Colonic mucosa (tissue), 4 donors: ENCODE measurements at regions not wholly inside any gene's neighbourhood (a gene's known extent, or its start where the extent isn't known, plus 50 kb on each side); places are given as distances from the start of the nearest gene placed in this dataset.
"Not testable (repeated sequence)": the region's sequence is repeated elsewhere in the genome, so short reads cannot be mapped to it uniquely, and the experiment has no call there.

ENCODE experiments used
- DNase-seq: peaks from one replicate; pipeline ENCODE4 v3.0.0-alpha.2; 2020
- H3K27ac ChIP-seq: fragments of 200-600 bp; one replicate; pipeline ENCODE4 v1.8.0; 2021
- H3K27me3 ChIP-seq: fragments of 200-600 bp; one replicate; pipeline ENCODE4 v1.8.0; 2021
- H3K36me3 ChIP-seq: fragments of 200-600 bp; one replicate; pipeline ENCODE4 v1.8.0; 2021
- H3K4me1 ChIP-seq: fragments of 200-600 bp; one replicate; pipeline ENCODE4 v1.8.0; 2021; ENCODE audit warnings: mild to moderate bottlenecking
- H3K4me3 ChIP-seq: fragments of 200-600 bp; one replicate; pipeline ENCODE4 v1.8.0; 2021
- H3K9ac ChIP-seq, 2 donors: one replicate each; pipeline ENCODE4 v1.7.0; 2013; ENCODE audit warnings: control low read depth in 2 of 2, low read depth in 2 of 2, low read length in 2 of 2
- H3K9me3 ChIP-seq: fragments of 200-600 bp; one replicate; pipeline ENCODE4 v1.8.0; 2021
- intact Hi-C: fragments of 100-400 bp; cut with DNase I; formaldehyde crosslinking; loops from one replicate; pipeline ENCODE4 v1.14.1; 2022
- TF ChIP-seq, protein P1 (sequence below): fragments of 200-600 bp; IDR thresholded peaks from one replicate; pipeline ENCODE4 v1.8.0; 2022; ENCODE audit warnings: antibody characterized with exemption, mild to moderate bottlenecking
- donor health status: healthy.
- donor health status: DM: no; HTN: no; CAD: no.
- donor health status: DM: no; HTN: no; CAD: no.

DNA sequence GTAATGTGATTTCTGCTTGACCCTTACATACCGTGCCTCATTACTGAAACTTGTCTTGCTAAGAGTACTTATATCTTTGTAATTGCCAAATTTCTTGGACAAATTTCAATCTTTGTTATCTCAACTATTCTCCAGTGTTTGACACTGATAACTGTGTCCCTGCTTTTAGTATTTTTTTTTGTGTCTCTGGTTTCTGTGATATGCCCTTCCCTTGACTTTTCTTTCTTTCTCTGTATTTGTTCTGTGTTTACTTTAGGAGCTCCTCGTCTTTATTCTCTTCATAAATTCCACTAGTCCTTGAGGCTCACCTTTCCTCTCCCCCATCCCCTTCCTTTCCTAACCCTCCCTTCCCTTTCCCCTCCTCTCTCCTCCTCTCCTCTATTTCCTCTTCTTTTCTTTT lies 123.7 kb upstream of the FBXL17 start:
- TF ChIP-seq, protein P1, sequence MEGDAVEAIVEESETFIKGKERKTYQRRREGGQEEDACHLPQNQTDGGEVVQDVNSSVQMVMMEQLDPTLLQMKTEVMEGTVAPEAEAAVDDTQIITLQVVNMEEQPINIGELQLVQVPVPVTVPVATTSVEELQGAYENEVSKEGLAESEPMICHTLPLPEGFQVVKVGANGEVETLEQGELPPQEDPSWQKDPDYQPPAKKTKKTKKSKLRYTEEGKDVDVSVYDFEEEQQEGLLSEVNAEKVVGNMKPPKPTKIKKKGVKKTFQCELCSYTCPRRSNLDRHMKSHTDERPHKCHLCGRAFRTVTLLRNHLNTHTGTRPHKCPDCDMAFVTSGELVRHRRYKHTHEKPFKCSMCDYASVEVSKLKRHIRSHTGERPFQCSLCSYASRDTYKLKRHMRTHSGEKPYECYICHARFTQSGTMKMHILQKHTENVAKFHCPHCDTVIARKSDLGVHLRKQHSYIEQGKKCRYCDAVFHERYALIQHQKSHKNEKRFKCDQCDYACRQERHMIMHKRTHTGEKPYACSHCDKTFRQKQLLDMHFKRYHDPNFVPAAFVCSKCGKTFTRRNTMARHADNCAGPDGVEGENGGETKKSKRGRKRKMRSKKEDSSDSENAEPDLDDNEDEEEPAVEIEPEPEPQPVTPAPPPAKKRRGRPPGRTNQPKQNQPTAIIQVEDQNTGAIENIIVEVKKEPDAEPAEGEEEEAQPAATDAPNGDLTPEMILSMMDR: no peak
- no peaks in the 10 kb centered on the region for H3K36me3 ChIP-seq
- no peak overlapping the region for H3K9ac ChIP-seq
- intact Hi-C loops: no loop called here
- no peak overlapping the region for H3K27ac ChIP-seq
- no peaks in the 10 kb centered on the region for H3K4me1 ChIP-seq
- no peaks in the 10 kb centered on the region for H3K27me3 ChIP-seq
- no peaks in the 10 kb centered on the region for H3K9me3 ChIP-seq
- no peak for DNase-seq
- no peak overlapping the region for H3K4me3 ChIP-seq

DNA sequence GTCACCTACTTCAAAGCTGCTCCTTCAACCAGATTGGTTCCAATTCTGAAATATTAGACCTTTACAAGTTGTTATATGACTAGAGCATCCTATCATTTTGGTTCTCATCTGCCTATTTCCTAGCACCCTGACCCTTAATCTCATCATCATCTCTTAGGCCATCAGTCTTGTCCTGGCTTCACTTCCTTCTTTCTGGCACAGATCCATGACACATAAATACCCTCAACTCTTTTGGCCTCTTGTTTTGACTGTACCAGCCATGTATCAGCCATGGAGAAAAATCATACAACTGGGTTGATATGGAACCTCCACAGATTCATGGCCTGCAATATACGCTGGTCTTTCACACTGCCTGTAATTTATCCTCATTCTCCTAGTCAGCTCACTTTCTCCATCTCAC lies 123.1 kb upstream of the FBXL17 start:
- Histone ChIP-seq H3K27me3 (no peaks in the 10 kb centered on the region), H3K9me3 (no peaks in the 10 kb centered on the region), H3K27ac (no peak overlapping the region), H3K4me3 (no peak overlapping the region), H3K4me1 (no peaks in the 10 kb centered on the region), H3K36me3 (no peaks in the 10 kb centered on the region), H3K9ac (no peak overlapping the region)
- no peak for DNase-seq
- intact Hi-C loops: no loop called here
- TF ChIP-seq, protein P1: no peak

DNA sequence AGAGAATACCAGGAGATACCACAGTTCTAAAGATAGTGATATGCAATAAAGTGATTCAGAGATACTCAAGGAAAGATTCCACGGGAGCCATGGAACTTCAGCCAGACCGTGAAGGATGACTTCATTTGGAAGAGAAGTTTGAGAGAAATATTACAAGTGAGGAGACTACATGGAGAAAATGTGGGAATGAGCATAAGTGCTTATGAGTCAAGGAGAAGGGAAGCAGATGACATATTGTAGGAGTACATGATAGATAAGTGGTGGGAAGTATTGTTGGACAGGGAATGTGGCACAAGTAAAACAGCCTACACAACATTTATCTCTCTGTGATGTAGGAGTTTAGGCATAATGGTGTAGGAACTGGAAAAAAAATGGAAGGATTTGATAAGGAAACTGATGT lies 122.1 kb upstream of the FBXL17 start:
- Histone ChIP-seq H3K4me1 (no peaks in the 10 kb centered on the region), H3K36me3 (no peaks in the 10 kb centered on the region), H3K9me3 (no peaks in the 10 kb centered on the region), H3K4me3 (no peak overlapping the region), H3K27me3 (no peaks in the 10 kb centered on the region), H3K9ac (no peak overlapping the region), H3K27ac (no peak overlapping the region)
- DNase-seq: no peak
- TF ChIP-seq, protein P1: no peak
- intact Hi-C loops: no loop called here

DNA sequence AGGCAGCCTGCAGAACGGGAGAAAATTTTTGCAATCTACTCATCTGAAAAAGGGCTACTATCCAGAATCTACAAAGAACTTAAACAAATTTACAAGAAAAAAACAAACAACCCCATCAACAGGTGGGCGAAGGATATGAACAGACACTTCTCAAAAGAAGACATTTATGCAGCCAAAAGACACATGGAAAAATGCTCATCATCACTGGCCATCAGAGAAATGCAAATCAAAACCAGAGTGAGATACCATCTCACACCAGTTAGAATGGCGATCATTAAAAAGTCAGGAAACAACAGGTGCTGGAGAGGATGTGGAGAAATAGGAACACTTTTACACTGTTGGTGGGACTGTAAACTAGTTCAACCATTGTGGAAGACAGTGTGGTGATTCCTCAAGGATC lies 113.7 kb upstream of the FBXL17 start:
- H3K9ac ChIP-seq, H3K36me3 ChIP-seq, H3K9me3 ChIP-seq, H3K4me1 ChIP-seq, H3K4me3 ChIP-seq, DNase-seq, H3K27me3 ChIP-seq, H3K27ac ChIP-seq, intact Hi-C loops: not testable (repeated sequence)

DNA sequence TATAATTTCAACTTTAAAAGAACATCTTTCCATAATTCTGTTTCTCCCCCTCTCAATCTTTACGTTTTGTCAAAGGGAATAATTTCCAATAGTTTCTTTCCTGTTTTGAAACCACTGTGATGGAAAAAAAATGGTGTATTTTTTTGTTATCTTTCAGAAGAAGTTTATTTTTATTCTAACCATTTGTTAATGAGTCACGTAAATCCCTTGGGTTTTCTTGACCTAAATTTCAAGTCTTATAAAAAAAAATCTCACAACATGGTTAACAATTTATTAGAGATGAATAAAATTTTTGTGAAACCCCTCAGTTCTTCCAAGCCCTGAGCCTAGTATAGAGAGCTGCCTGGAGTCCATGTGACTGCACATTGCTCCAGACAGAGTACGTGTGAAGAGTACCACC lies 106.1 kb upstream of the FBXL17 start:
- H3K9me3 ChIP-seq: no peaks in the 10 kb centered on the region
- H3K27me3 ChIP-seq: no peaks in the 10 kb centered on the region
- no peak overlapping the region for H3K27ac ChIP-seq
- H3K36me3 ChIP-seq: no peaks in the 10 kb centered on the region
- DNase-seq: no peak
- no peak overlapping the region for H3K4me3 ChIP-seq
- intact Hi-C loops: no loop called here
- H3K4me1 ChIP-seq: no peaks in the 10 kb centered on the region
- no peak overlapping the region for H3K9ac ChIP-seq
- TF ChIP-seq, protein P1: no peak

DNA sequence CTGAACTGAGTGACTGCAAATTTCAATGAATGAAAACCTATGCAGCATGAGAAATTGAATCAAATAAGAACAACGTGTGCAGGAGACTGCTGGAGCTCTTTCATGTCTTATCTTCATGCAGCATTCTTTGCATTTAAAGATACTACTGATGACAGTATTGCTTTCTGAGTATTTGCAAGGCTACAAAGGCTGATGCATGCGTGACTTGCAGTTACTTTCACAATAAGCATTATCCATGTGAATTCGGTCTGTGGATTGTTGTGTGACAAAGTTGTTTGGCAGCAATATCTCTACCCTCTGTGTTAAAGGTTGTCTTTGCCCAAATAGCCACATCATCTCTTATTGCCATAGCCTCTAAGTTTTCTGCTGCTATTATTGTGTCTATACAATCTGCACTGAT lies 102.1 kb upstream of the FBXL17 start:
- Histone ChIP-seq H3K9ac (no peak overlapping the region), H3K4me3 (no peak overlapping the region), H3K27me3 (no peaks in the 10 kb centered on the region), H3K36me3 (no peaks in the 10 kb centered on the region), H3K4me1 (no peaks in the 10 kb centered on the region), H3K9me3 (no peaks in the 10 kb centered on the region), H3K27ac (no peak overlapping the region)
- no peak for DNase-seq
- TF ChIP-seq, protein P1: no peak
- intact Hi-C loops: no loop called here
